SIG-M5 treated with dmso at 0.1 percent for 504 hours (cell line): ENCODE measurements at regions not wholly inside any gene's neighbourhood (a gene's known extent, or its start where the extent isn't known, plus 50 kb on each side); places are given as distances from the start of the nearest gene placed in this dataset.

Experiments
- DNase-seq: peaks from one replicate; lab custom pipeline; 2025; ENCODE audit not compliant: unreplicated experiment; lab: John Stamatoyannopoulos, UW

DNA sequence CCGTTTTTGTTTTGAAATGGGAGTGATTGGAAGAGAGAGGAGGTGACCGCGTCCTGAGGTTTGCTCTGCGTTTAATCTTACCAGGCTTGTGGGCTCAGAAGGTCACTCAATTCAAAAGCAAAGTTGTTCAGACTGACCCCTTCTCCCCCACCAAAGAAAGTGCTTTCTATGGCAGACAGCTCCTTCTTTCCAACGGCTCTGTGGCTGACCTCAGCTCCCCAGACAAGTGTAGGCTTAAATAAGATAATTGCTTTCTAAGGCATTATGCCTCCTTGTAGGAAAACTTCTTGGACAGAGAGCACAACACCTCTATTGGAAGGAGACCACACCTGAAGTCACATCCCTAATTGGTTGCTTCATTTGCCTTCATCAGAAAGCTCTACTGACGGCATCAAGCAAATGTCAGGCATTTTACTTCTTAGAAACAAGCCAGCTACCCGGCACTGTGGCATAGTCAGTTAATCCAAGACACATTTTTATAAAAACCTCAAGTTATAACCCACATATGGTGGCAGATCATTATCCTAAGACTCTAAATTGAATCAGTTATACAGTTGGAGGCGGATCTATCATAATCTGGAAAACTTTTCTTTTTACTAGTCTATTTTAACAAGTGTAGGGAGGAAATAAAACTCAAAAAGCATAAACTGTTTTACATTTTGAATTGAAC lies 94.9 kb downstream of the TMEM174 start:
- DNase-seq = no peak

- no peak for DNase-seq
Measured at GRCh38 chr5:73266925-73267765, 94.2 kb downstream of the TMEM174 start.

- no peak for DNase-seq
Measured at GRCh38 chr5:73266176-73266738, 93.3 kb downstream of the TMEM174 start.

- no peak for DNase-seq
Measured at GRCh38 chr5:73265641-73266040, 92.6 kb downstream of the TMEM174 start.

- no peak for DNase-seq
Measured at GRCh38 chr5:73264631-73265030, 91.6 kb downstream of the TMEM174 start.

- DNase-seq = peak; percentile 10
Measured at GRCh38 chr5:73263001-73263710, 90.2 kb downstream of the TMEM174 start.

DNA sequence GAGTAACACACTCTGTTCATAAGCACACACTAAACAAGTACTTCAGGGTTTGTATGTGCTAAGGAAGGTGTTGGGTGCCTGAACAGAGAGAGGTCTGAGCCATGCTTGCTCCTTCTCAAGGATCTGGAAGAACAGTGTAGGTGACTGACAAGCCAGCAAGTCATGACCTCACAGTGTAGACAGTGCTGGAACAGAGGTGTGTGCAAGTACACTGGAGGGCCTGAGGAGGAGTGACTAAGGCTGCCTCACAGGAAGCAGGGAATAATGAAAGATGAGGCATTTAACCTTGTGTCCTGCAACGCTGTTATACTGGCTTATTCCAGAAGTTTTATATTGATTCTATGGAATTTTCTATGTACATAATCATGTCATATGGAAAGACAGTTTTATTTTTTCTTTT lies 83.9 kb downstream of the TMEM174 start:
- no peak for DNase-seq

DNA sequence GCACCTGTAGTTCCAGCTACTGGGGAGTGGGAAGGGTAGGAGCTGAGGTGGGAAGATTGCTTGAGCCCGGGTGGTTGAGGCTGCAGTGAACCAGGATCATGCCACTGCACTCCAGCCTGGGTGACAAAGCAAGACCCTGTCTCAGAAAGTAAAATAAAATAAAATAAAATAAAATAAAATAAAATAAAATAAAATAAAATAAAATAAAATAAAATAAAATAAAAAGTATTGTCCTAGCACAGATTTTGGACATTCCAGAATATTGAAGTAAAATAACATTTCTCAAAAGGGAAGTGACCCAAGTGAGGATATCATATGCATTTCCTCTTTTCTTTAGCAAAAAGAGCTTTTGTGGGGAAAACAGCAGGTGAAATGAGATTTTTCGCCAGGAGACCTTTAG lies 83.5 kb downstream of the TMEM174 start:
- no peak for DNase-seq

- no peak for DNase-seq
Measured at GRCh38 chr5:73256012-73256411, 83.0 kb downstream of the TMEM174 start.

GRCh38 chr5:73254642-73255041 lies 81.6 kb downstream of the TMEM174 start:
- no peak for DNase-seq

DNA sequence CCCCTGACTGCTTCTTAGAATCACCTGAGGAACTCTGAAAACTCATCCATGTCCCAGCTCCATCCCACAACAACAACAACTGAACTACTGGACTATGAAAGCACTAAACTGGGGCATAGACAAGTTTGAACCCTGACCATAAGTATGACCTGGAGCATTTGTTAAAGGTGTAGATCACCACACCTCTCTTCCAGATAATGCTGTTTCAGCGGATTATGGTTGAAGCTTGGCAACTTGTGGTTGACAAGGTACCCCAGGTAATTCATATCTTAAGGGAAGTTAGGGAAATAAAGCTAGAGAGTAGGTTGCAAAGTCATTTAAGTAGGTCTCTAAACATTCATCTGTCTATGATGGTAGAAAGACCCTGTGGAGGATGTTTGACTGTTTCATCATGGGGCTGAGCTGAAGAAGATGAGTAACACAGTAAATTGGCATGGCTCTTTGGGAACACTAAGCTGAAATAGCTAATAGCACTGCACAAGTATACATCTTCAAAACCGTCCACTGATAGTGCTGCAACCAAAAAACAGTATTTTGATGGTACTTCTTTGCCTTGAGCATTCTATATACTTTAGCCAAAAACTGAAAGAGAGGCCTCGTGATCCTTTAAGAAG lies 80.2 kb downstream of the TMEM174 start:
- no peak for DNase-seq

DNA sequence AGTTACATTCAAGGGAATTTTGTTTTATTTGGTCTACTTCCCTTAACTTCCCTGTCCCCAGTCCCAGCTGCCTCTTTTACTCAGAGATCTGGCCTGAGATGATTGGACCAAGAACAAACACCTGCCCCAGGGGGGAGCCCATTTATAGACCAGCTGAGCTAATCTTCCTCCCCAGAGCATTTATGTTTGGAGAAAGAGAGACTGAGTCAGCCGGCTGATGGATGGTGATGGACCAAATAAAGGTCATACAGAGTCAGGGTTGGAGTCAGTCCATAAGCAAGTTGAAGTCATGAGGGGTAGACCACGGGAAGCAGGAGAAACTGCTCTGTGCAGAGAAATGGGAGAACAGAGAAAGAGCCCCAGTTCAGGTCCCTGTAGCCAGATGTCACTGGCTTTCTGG lies 77.7 kb downstream of the TMEM174 start:
- no peak for DNase-seq

- DNase-seq = no peak
Measured at GRCh38 chr5:73242735-73243134, 69.7 kb downstream of the TMEM174 start.

DNA sequence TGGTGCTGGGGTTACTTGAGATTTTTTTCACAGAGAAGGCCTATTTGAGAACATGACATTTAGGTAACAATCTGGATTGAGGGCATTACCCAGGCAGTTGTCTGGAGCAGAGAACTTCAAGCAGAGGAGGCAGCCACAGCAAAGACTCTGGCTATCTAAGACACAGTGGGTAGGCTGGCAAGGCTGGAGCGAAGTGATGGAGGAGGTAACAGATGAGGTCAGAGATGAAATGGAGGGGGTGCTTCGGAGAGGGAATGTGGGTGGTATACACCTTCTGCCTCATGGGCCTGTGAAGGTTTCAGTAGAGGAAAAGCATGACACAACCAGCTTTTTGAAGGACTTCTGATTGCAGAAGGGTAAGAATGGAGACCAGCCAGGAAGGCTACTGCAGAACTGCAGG lies 65.9 kb downstream of the TMEM174 start:
- DNase-seq = no peak

GRCh38 chr5:73236541-73237128 lies 63.6 kb downstream of the TMEM174 start:
- DNase-seq = no peak

DNA sequence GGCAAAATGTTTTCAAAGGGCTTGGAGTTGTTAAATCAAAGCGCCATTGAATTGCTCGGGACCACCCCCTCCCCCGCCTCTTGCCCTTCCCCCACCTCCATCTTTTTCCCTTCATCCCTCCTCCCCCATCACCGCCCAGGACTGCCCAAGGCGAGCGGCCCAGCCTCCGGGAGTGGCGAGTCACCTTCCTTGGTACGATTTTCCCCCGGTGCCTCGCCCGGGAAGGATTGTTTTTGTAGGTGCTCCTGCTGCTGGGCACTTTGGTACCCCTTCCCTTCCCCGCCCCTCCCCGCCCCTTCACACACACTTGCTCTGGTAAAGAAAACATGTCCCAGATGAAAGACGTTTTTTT lies 61.2 kb downstream of the TMEM174 start:
- DNase-seq = no peak

- DNase-seq = no peak
Measured at GRCh38 chr5:73233461-73234203, 60.6 kb downstream of the TMEM174 start.

DNA sequence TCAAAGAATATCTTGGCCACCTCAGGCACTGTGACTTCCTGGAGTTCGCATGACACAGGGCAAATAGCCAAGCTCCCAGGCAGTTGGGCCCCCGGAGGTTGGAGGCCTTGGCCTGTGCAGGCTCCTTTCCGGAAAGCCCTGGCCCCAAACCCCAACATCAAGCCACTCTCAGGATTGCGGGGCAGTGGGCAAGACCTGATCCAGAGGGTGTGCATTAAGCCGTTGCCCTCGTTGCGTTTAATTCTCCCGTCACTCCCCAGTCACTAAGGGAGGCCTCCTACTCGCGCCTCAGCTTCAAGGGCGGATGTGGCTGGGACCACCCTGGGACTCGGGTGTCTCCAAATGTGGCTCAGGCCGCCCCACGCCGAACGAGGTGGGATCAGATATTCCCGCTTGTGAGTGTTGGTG lies 60.1 kb downstream of the TMEM174 start:
- no peak for DNase-seq

- DNase-seq = no peak
Measured at GRCh38 chr5:73232266-73233041, 59.5 kb downstream of the TMEM174 start.
